NT2/D1 (cell line): ENCODE measurements at regions not wholly inside any gene's neighbourhood (a gene's known extent, or its start where the extent isn't known, plus 50 kb on each side); places are given as distances from the start of the nearest gene placed in this dataset.

ENCODE experiments used
- SUZ12 ChIP-seq: IDR thresholded peaks from 2 replicates; pipeline ENCODE4 v1.6.1; 2011; ENCODE audit not compliant: insufficient read length, insufficient read depth; ENCODE audit errors: extremely low read depth
- YY1 ChIP-seq: IDR thresholded peaks from 2 replicates; pipeline ENCODE4 v1.6.1; 2011; ENCODE audit not compliant: insufficient read length, insufficient read depth
- ZNF274 ChIP-seq: IDR thresholded peaks from 2 replicates; pipeline ENCODE4 v1.6.1; 2011; ENCODE audit warnings: mild to moderate bottlenecking, low read depth, low read length

GRCh38 chr7:19268737-19269136, 123.5 kb upstream of the FERD3L start:
- no peak for TF ChIP-seq SUZ12
- no peak for TF ChIP-seq YY1
- TF ChIP-seq ZNF274: no peak
